ENCODE measurements at regions not wholly inside any gene's neighbourhood (a gene's known extent, or its start where the extent isn't known, plus 50 kb on each side); places are given as distances from the start of the nearest gene placed in this dataset.

GRCh38 chr6:18963439-18963838, 576.3 kb downstream of the RNF144B start:
- no peak for DNase-seq

GRCh38 chr6:18973251-18973650, 586.1 kb downstream of the RNF144B start:
- no peak for DNase-seq

DNA sequence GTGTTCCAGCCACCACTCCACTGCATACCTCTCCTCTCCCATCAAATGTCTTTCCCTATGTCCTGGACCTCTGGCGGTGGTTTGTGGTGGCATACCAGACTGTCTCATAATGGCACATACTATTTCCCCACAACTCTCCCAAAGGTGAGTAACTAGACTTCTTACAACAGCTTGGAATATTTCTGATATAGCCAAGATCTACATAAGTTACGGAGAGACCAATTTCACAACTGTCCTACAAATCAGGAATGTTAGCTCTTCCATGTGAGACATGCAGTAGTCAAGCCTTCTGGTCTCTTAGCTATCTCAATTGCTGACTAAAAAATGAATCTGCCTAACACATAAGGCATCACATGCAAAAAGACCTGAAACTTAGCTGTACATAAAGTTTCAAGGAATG, 588.9 kb downstream of the RNF144B start:
- no peak for DNase-seq

GRCh38 chr6:18976966-18977365, 589.8 kb downstream of the RNF144B start:
- DNase-seq = no peak

DNA sequence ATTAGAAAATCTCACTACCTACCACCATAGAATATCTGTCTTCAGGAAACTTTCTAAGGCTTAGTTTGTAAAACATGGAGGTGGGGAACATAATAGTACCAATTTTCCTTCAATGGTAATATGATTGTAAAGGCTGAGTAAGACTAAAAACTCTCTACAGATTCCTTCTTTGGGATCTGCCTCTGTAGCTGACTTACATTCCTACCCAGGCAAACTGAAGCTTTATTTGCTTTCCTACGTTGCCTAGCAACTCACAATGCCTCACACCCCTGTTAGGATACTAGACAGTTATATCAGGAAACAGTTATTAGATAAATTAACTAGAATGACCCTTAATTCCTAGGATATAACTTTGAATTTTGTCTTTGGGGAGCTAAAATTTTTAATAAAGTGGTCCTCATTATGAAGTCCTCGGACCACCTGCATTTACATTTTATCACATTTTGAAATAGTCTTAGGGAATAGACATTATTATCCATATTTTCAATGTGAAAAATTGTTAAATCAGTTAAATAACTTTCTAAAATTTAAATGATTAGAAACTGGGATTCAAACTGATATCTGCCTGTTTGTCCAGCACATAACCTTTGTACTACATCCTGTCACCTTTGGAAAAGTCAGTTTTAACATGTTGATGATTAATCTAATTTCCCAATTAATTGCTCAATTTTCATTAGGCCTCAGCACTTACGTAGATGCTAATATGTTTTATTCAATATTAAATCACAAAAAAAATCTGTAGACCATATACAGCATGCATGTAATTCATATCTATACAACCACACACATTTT, 591.4 kb downstream of the RNF144B start:
- DNase-seq = peak; percentile 40

DNA sequence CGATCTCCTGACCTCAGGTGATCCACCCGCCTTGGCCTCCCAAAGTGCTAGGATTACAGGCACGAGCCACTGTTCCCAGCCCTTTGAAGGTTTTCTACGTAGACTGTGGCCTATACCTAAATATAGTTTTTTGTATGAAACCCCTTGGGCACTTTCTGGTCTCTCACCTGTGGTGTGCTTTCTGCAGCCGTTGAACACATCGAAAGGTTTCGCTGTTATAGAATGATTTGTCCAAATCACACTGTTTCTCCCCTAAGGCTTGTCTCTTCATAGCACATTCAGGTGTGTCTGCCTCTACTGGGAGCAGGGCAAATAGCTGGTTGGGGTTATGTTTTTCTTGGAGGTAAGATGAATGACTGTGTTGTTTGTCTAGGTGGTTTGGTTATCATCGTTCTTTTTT, 597.9 kb downstream of the RNF144B start:
- DNase-seq = no peak

DNA sequence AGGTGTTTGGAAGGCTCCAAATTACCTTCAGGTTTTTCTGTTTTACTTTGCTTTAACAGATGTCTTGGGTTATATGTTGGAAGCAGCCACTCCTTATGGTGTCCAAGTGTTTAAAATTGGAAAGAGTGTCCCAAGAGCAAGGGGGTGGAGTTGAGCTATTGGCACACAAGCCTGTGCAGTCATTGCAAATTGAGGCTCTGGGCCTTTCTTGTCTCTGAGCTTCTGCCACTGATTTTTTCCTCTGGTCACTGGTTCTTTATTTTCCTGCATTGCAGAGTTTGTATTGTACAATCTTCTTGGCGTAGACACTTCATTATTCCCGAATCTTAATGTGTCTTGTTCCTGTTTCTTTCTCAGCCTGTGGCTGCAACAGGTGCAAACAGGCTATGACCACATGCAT, 598.8 kb downstream of the RNF144B start:
- peak; percentile 77 for DNase-seq

GRCh38 chr6:18988636-18989035, 601.5 kb downstream of the RNF144B start:
- DNase-seq = no peak

GRCh38 chr6:18990059-18990978, 603.2 kb downstream of the RNF144B start:
- peak; percentile 36 for DNase-seq

- DNase-seq = no peak
Observed at GRCh38 chr6:18997375-18997826, 610.3 kb downstream of the RNF144B start.

- no peak for DNase-seq
Observed at GRCh38 chr6:19002976-19003560, 615.9 kb downstream of the RNF144B start.

GRCh38 chr6:19004176-19004575, 617.0 kb downstream of the RNF144B start:
- no peak for DNase-seq

GRCh38 chr6:19009769-19010168, 622.6 kb downstream of the RNF144B start:
- no peak for DNase-seq

DNA sequence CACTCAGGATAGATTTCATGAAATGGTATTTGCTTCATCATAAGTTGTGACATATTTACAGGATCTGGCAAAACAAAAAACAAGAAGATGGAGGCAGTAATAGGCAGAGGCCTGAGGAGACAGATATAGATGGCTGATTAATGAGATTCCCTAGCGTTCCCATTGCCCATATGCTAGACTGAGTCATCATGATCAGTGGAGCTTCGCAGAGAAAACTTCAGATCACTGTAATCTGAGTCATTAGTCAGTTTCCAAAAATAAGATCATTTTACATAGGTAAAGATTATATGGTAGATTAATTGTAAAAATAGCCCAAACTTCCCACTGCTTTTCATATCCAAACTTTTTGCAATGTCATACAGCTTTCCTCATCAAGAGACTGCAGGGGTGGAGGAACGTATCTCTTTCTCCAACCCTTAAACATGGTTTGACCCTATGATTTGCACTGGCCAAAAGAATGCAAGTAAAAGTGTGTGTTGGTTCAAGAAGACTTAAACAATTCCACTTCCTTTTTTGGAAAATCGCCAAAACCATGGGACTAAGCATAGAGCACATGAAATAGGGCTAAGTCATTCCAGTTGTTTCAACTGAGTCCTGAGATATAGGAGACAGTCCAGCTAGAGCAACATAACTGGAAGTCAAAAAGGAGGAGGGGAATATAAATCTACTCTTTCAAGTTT, 626.0 kb downstream of the RNF144B start:
- no peak for DNase-seq

GRCh38 chr6:19024737-19025136, 637.6 kb downstream of the RNF144B start:
- DNase-seq = no peak

- no peak for DNase-seq
Observed at GRCh38 chr6:19028201-19028600, 641.1 kb downstream of the RNF144B start.

DNA sequence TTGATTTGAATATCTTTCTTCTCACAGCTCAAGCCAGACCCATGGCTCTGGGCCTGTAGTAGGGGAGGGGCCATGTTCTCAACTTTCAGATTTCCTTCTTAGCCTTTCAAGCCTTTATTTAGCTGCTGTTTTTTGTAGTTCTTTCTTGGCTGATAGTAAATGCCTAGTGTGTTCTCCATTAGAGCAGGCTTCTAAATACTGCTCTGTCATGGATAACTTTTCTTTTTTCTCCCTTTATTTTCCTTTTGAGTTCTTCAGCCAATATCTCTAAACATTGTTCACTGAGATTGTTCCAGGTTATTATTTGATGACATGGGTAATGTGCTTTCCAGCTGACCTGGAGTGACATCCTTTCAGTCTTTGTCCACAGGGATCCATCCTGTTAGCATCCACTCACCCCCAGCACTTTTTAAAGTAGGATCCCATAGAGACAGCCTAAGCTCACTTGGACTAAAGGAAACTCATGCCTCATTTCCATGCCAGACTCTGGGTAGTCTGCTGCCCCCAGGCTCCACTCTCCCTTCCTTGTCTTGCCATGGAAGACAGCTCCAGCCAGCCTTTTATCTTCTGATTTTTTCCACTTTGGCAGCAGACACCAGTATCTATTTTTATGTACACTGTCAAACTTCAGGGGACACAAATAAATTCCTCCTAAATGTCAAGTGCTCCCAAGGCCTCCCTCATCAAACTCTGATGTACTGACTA, 645.6 kb downstream of the RNF144B start:
- DNase-seq = peak; percentile 54

DNA sequence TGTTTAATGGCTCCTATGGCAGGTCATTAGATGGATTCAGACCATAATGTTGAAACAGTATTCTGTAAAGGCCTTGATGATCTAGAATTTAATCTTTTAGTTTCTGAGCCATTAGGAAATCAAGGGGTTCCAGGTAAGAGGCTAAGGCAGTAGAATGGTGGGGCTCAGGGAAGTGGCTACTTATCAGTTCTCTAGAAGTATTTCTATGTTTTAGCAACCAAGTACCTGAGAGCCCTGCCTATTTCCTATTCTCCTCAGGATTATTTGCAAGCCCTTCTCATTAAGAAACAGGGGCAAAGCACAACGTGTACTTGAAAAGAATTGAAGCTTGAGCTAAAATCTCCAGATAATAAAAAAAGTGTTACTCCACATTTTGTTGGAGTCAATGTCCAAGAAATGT, 646.5 kb downstream of the RNF144B start:
- no peak for DNase-seq

DNA sequence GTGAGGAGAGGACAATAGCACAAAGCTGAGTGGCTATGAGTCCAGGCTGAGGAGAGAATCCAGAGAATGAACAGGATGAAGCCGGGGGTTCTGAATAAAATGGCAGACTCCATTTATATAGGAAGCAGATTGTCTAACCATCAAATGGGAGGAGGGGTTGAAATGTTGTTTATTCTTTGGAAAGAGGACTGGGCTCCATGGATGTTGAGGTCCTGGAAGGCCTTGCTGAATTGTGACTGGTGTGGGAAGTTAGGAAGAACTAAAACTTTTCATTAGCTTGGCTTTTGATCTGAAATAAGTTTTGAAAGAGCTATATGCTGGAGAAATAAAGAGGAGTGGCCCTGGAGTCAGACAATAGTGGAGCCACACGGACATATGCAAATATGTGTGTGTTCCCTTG, 647.8 kb downstream of the RNF144B start:
- no peak for DNase-seq

- DNase-seq = no peak
Observed at GRCh38 chr6:19035461-19036195, 648.5 kb downstream of the RNF144B start.

DNA sequence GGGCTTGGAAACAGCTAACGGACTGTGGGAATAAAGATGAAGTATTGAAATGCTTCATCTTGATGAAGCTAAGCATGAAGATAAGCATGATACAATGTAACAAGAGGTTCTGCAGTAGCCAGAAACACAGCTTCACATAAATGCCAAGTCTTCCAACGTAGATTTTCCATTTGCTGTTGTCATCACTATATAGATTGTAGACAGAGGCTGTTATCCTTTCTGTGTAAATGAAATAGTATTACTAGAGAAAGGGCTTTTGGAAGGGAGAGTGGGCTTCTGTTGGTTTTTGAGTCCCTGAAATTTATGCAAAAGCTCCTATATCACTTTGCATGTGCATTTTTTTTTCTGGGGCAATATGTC, 649.0 kb downstream of the RNF144B start:
- DNase-seq = no peak

All from muscle of arm (tissue), 1 donor.